MM.1S (cell line): ENCODE measurements at regions not wholly inside any gene's neighbourhood (a gene's known extent, or its start where the extent isn't known, plus 50 kb on each side); places are given as distances from the start of the nearest gene placed in this dataset.
"Not testable (repeated sequence)": the region's sequence is repeated elsewhere in the genome, so short reads cannot be mapped to it uniquely, and the experiment has no call there.

ENCODE experiments used
- DNase-seq: peaks from one replicate; pipeline ENCODE4 v3.0.0-alpha.2; 2015
- H2AFZ ChIP-seq: fragments of 300-600 bp; sonication (generic); 2 replicates; pipeline ENCODE4 v1.6.0; 2016; ENCODE audit warnings: antibody characterized with exemption, low read length
- H3F3A ChIP-seq: fragments of 300-600 bp; sonication (generic); 2 replicates; pipeline ENCODE4 v1.6.1; 2016; ENCODE audit warnings: mild to moderate bottlenecking, antibody characterized with exemption, low read length, moderate library complexity, mixed read lengths; ENCODE audit not compliant: insufficient read depth
- H3K27ac ChIP-seq: fragments of 300-600 bp; sonication (generic); 2 replicates; pipeline ENCODE4 v1.5.1; 2016; ENCODE audit warnings: mild to moderate bottlenecking, low read length
- H3K27me3 ChIP-seq: fragments of 300-600 bp; sonication (generic); replicated peaks from 2 replicates; pipeline ENCODE4 v1.6.0; 2016; ENCODE audit warnings: low read length; ENCODE audit not compliant: insufficient read depth
- H3K36me3 ChIP-seq: fragments of 300-600 bp; sonication (generic); replicated peaks from 2 replicates; pipeline ENCODE4 v1.6.1; 2016; ENCODE audit warnings: mild to moderate bottlenecking, low read length, mixed read lengths; ENCODE audit not compliant: insufficient read depth
- H3K4me1 ChIP-seq: fragments of 300-600 bp; sonication (generic); 2 replicates; pipeline ENCODE4 v1.6.1; 2016; ENCODE audit warnings: low read length, mixed read lengths
- H3K4me2 ChIP-seq: fragments of 300-600 bp; sonication (generic); 2 replicates; pipeline ENCODE4 v1.6.0; 2016; ENCODE audit warnings: low read depth, low read length
- H3K4me3 ChIP-seq: fragments of 300-600 bp; sonication (generic); 2 replicates; pipeline ENCODE4 v1.5.1; 2016; ENCODE audit warnings: low read length, mixed read lengths
- H3K79me2 ChIP-seq: fragments of 300-600 bp; sonication (generic); 2 replicates; pipeline ENCODE4 v1.6.1; 2016; ENCODE audit warnings: mixed run types, low read length, mixed read lengths
- H3K9ac ChIP-seq: fragments of 300-600 bp; sonication (generic); 2 replicates; pipeline ENCODE4 v1.6.1; 2016; ENCODE audit warnings: low read length, mixed read lengths
- H3K9me2 ChIP-seq: fragments of 300-600 bp; sonication (generic); replicated peaks from 2 replicates; pipeline ENCODE4 v1.6.1; 2016; ENCODE audit warnings: mild to moderate bottlenecking, low read length, mixed read lengths; ENCODE audit not compliant: insufficient read depth
- H3K9me3 ChIP-seq: fragments of 300-600 bp; sonication (generic); replicated peaks from 2 replicates; pipeline ENCODE4 v1.6.1; 2016; ENCODE audit warnings: mild to moderate bottlenecking, low read length, mixed read lengths; ENCODE audit not compliant: insufficient read depth
- H4K20me1 ChIP-seq: fragments of 300-600 bp; sonication (generic); 2 replicates; pipeline ENCODE4 v1.6.1; 2016; ENCODE audit warnings: mild to moderate bottlenecking, low read length, moderate library complexity, mixed read lengths; ENCODE audit not compliant: insufficient read depth
- EZH2 ChIP-seq: fragments of 300-600 bp; sonication (generic); optimal IDR thresholded peaks from 2 replicates; pipeline ENCODE3; 2017; ENCODE audit warnings: low read depth, mild to moderate bottlenecking, antibody characterized with exemption, low read length, mixed read lengths
- EZH2phosphoT487 ChIP-seq: fragments of 300-600 bp; sonication (generic); IDR thresholded peaks from 2 replicates; pipeline ENCODE4 v1.6.1; 2018; ENCODE audit warnings: antibody characterized with exemption, low read length
- TF ChIP-seq, protein P1 (sequence below): fragments of 300-600 bp; sonication (generic); IDR thresholded peaks from 2 replicates; pipeline ENCODE4 v1.5.1; 2016; ENCODE audit warnings: antibody characterized with exemption, low read length, mixed read lengths

DNA sequence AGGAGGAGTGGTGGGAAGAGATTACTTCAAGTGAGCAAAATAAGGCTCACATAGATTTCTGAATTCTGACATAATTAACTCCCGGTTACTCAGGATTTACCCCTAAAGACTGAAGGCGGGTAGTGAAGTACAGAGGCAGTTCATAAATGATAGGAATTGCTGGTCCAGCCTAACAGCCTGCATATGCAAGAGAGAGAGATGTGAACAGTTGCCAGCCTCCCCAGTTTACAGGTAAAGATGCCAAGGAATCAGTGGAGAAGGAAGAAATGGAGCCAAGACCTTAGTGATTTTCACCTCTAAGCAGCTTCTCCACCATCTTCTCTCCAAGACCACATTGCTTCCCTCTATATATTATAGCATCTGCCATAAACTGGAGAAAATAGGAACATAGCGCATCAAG, 91.8 kb upstream of the THUMPD2 start:
- no peak overlapping the region for H3K4me2 ChIP-seq
- H3K9ac ChIP-seq, result no peak overlapping the region
- no peak overlapping the region for H3K27ac ChIP-seq
- H3K4me1 ChIP-seq, result no peaks in the 10 kb centered on the region
- H3K9me2 ChIP-seq, result no peaks in the 10 kb centered on the region
- H3K4me3 ChIP-seq, result no peak overlapping the region
- H3K36me3 ChIP-seq, result no peaks in the 10 kb centered on the region
- H3F3A ChIP-seq, result no peaks in the 10 kb centered on the region
- no peaks in the 10 kb centered on the region for H3K27me3 ChIP-seq
- no peak overlapping the region for H2AFZ ChIP-seq
- no peaks in the 10 kb centered on the region for H3K79me2 ChIP-seq
- no peaks in the 10 kb centered on the region for H3K9me3 ChIP-seq
- no peak for TF ChIP-seq EZH2
- TF ChIP-seq EZH2phosphoT487, result no peak
- TF ChIP-seq, protein P1, sequence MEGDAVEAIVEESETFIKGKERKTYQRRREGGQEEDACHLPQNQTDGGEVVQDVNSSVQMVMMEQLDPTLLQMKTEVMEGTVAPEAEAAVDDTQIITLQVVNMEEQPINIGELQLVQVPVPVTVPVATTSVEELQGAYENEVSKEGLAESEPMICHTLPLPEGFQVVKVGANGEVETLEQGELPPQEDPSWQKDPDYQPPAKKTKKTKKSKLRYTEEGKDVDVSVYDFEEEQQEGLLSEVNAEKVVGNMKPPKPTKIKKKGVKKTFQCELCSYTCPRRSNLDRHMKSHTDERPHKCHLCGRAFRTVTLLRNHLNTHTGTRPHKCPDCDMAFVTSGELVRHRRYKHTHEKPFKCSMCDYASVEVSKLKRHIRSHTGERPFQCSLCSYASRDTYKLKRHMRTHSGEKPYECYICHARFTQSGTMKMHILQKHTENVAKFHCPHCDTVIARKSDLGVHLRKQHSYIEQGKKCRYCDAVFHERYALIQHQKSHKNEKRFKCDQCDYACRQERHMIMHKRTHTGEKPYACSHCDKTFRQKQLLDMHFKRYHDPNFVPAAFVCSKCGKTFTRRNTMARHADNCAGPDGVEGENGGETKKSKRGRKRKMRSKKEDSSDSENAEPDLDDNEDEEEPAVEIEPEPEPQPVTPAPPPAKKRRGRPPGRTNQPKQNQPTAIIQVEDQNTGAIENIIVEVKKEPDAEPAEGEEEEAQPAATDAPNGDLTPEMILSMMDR, result no peak
- H4K20me1 ChIP-seq, result no peaks in the 10 kb centered on the region
- no peak for DNase-seq

DNA sequence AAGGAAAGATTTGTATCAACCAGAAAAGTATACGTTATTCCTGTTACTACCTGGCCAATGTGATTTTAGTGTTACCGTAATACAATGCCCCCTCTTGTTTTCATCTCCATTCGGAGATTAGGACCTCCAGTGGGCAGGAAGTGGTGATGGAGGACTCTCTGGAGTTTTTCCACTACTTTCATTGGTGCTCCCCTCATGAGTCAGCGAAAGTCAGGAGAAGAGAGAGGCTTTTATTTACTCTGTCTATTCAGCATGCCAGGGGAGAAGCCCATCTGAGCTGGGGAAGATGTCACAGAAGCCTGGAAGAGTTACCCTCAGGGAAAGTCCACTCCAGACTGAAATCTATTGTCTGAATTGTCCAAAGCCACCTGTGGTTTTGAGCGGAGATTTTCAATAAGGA, 88.2 kb upstream of the THUMPD2 start:
- Histone ChIP-seq H3K36me3 (no peaks in the 10 kb centered on the region), H3F3A (no peaks in the 10 kb centered on the region), H3K9me2 (no peaks in the 10 kb centered on the region), H3K4me3 (no peak overlapping the region), H3K79me2 (no peaks in the 10 kb centered on the region), H3K27me3 (no peaks in the 10 kb centered on the region), H3K4me2 (no peak overlapping the region), H3K9me3 (no peaks in the 10 kb centered on the region), H4K20me1 (no peaks in the 10 kb centered on the region), H3K9ac (no peak overlapping the region), H3K4me1 (no peaks in the 10 kb centered on the region), H2AFZ (no peak overlapping the region), H3K27ac (no peak overlapping the region)
- no peak for DNase-seq
- TF ChIP-seq EZH2phosphoT487, result no peak
- TF ChIP-seq EZH2, result no peak
- TF ChIP-seq, protein P1, result no peak

DNA sequence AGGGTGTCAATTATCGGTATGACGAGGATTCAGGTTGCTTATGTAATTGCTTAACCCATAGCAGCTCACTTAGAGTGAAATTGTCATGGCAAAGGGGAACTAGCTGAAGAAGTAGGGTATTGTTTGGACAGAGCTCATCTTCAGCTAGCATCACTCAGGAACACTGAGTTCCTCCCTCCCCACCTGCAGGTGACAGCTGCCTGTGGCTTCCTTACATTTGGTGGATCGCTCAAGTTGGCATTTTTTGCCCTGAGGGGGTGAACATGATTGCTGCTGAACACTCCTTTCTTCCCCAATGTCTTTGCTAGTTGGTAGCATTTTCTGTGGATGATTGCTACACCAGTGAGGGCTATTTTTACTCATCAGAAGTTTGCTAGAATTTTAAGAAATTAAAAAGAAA, 86.7 kb upstream of the THUMPD2 start:
- no peak for TF ChIP-seq EZH2phosphoT487
- H3K27me3 ChIP-seq, result no peaks in the 10 kb centered on the region
- H3K9ac ChIP-seq, result no peak overlapping the region
- no peaks in the 10 kb centered on the region for H3K9me3 ChIP-seq
- H3K4me3 ChIP-seq, result no peak overlapping the region
- no peaks in the 10 kb centered on the region for H3K4me1 ChIP-seq
- H3K36me3 ChIP-seq, result no peaks in the 10 kb centered on the region
- no peak for DNase-seq
- H4K20me1 ChIP-seq, result no peaks in the 10 kb centered on the region
- no peaks in the 10 kb centered on the region for H3K79me2 ChIP-seq
- no peaks in the 10 kb centered on the region for H3K9me2 ChIP-seq
- H3K27ac ChIP-seq, result no peak overlapping the region
- H3F3A ChIP-seq, result no peaks in the 10 kb centered on the region
- H2AFZ ChIP-seq, result no peak overlapping the region
- H3K4me2 ChIP-seq, result no peak overlapping the region

DNA sequence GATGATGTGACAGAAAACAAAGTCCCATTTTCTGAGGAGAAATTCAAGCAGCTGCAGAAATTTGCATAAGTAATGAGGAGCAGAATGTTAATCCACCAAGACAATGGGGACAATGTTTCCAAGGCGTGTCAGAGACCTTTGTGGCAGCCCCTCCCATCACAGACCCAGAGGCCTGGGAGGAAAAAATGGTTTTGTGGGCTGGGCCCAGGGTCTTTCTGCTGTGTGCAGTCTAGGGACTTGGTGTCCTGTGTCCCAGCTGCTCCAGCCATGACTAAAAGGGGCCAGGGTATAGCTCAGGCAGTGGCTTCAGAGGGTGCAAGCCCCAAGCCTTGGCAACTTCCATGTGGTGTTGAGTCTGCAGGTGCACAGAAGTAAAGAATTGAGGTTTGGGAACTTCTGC, 84.6 kb upstream of the THUMPD2 start:
- not testable (repeated sequence) for H3K36me3 ChIP-seq, H3K4me2 ChIP-seq, H3F3A ChIP-seq, DNase-seq, H3K9me2 ChIP-seq, H3K27ac ChIP-seq, H2AFZ ChIP-seq, H3K79me2 ChIP-seq, H3K4me1 ChIP-seq, H3K27me3 ChIP-seq, H3K4me3 ChIP-seq, H3K9me3 ChIP-seq, H4K20me1 ChIP-seq, H3K9ac ChIP-seq
